PC-3 (cell line): ENCODE measurements at regions not wholly inside any gene's neighbourhood (a gene's known extent, or its start where the extent isn't known, plus 50 kb on each side); places are given as distances from the start of the nearest gene placed in this dataset.

ENCODE experiments used
- ATAC-seq: fragments of 200-7000 bp; cut with Tn5 transposase; 2 replicates; pipeline ENCODE4 v1.9.1; 2020; ENCODE audit warnings: mild to moderate bottlenecking, moderate library complexity
- BruUV-seq: library from RNA; stranded (reverse); fragments of 400-500 nt; replicated peaks from 2 replicates; lab custom pipeline; 2021; lab: Mats Ljungman, UMichigan
- CTCF ChIA-PET: fragments of 300-600 bp; sonication (Branson Sonifier 250); formaldehyde crosslinking; loops from one replicate; lab custom pipeline; 2022; ENCODE audit warnings: antibody characterized with exemption; lab: Charles Lee
- POLR2A ChIA-PET: fragments of 300-600 bp; sonication (Branson Sonifier 250); formaldehyde crosslinking; loops from one replicate; lab custom pipeline; 2022; ENCODE audit warnings: antibody characterized with exemption; ENCODE audit not compliant: unreplicated experiment; lab: Charles Lee
- DNase-seq: peaks from one replicate; pipeline ENCODE4 v3.0.0-alpha.2; 2015
- H2AFZ ChIP-seq: fragments of 300-600 bp; sonication (generic); 2 replicates; pipeline ENCODE4 v1.6.0; 2016; ENCODE audit warnings: antibody characterized with exemption, low read length
- H3F3A ChIP-seq: fragments of 300-600 bp; sonication (generic); one replicate; pipeline ENCODE4 v1.6.0; 2017; ENCODE audit warnings: antibody characterized with exemption, low read length, control low read depth, mild to moderate bottlenecking; ENCODE audit not compliant: unreplicated experiment
- H3K27ac ChIP-seq: fragments of 300-600 bp; sonication (generic); 2 replicates; pipeline ENCODE4 v1.5.1; 2016; ENCODE audit warnings: mild to moderate bottlenecking, low read length
- H3K27me3 ChIP-seq: fragments of 300-600 bp; sonication (generic); 2 replicates; pipeline ENCODE4 v1.6.1; 2016; ENCODE audit warnings: low read length, mixed read lengths
- H3K36me3 ChIP-seq: fragments of 300-600 bp; sonication (generic); 2 replicates; pipeline ENCODE4 v1.6.1; 2016; ENCODE audit warnings: low read depth, mixed run types, low read length, mixed read lengths
- H3K4me1 ChIP-seq: fragments of 300-600 bp; sonication (generic); 2 replicates; pipeline ENCODE4 v1.5.1; 2016; ENCODE audit warnings: low read length; ENCODE audit not compliant: insufficient read depth
- H3K4me2 ChIP-seq: fragments of 300-600 bp; sonication (generic); 2 replicates; pipeline ENCODE4 v1.6.0; 2016; ENCODE audit warnings: low read length
- H3K4me3 ChIP-seq: fragments of 300-600 bp; sonication (generic); 2 replicates; pipeline ENCODE4 v1.5.1; 2016; ENCODE audit warnings: mild to moderate bottlenecking, low read length, mixed read lengths
- H3K79me2 ChIP-seq: fragments of 300-600 bp; sonication (generic); 2 replicates; pipeline ENCODE4 v1.6.1; 2017; ENCODE audit warnings: low read length, mixed read lengths
- H3K9ac ChIP-seq: fragments of 300-600 bp; sonication (generic); 2 replicates; pipeline ENCODE4 v1.6.0; 2016; ENCODE audit warnings: mild to moderate bottlenecking, low read length
- H3K9me2 ChIP-seq: fragments of 300-600 bp; sonication (generic); replicated peaks from 2 replicates; pipeline ENCODE4 v1.6.1; 2016; ENCODE audit warnings: mixed run types, low read length, mixed read lengths
- H3K9me3 ChIP-seq: fragments of 300-600 bp; sonication (generic); 2 replicates; pipeline ENCODE4 v1.6.1; 2016; ENCODE audit warnings: low read length, mixed read lengths
- H4K20me1 ChIP-seq: fragments of 300-600 bp; sonication (generic); 2 replicates; pipeline ENCODE4 v1.6.1; 2016; ENCODE audit warnings: low read length, mixed read lengths
- EZH2 ChIP-seq: fragments of 300-600 bp; sonication (generic); IDR thresholded peaks from one replicate; pipeline ENCODE4 v1.6.1; 2017; ENCODE audit warnings: antibody characterized with exemption, mild to moderate bottlenecking, low read length; ENCODE audit not compliant: unreplicated experiment
- EZH2phosphoT487 ChIP-seq: fragments of 300-600 bp; sonication (generic); IDR thresholded peaks from 2 replicates; pipeline ENCODE4 v1.6.1; 2018; ENCODE audit warnings: mild to moderate bottlenecking, antibody characterized with exemption, low read length, borderline replicate concordance
- intact Hi-C: fragments of 100-400 bp; cut with micrococcal nuclease; formaldehyde crosslinking; loops from 2 replicates; pipeline ENCODE4 v1.9.0; 2023
- TF ChIP-seq, protein P1 (sequence below): fragments of 300-600 bp; sonication (generic); conservative IDR thresholded peaks from 2 replicates; pipeline ENCODE4 v1.5.1; 2017; ENCODE audit warnings: antibody characterized with exemption, low read depth, mild to moderate bottlenecking, low read length

DNA sequence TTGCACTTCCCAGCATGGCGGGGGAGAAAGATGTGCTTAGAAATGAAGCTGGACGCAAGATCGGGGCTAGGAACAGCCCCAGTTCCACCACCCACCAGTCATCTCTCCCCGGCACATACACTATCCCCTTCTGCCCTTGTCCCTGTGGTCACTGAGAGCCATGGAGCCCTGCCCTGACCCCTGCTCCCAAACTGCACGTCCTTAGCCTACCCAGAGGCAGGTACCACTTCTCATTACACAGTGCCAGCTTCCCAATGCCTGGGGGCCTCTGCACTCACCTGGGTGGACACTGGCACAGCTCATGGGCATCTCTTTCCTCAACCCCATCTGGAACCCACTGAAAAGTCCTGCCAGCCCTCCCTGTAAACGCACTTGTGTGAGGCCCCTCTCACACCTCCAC, 139.3 kb upstream of the PRR20G start:
- Histone ChIP-seq H3K27ac (no peak overlapping the region), H3K4me3 (no peak overlapping the region), H3K9me2 (no peaks in the 10 kb centered on the region), H3K79me2 (no peaks in the 10 kb centered on the region), H3K36me3 (no peaks in the 10 kb centered on the region), H3F3A (no peaks in the 10 kb centered on the region), H3K9me3 (no peaks in the 10 kb centered on the region), H3K27me3 (peaks cover 86% of the 10 kb centered on the region), H3K4me1 (no peaks in the 10 kb centered on the region), H3K9ac (no peak overlapping the region), H3K4me2 (no peak overlapping the region), H2AFZ (no peak overlapping the region), H4K20me1 (no peaks in the 10 kb centered on the region)
- POLR2A ChIA-PET = no interaction called here
- CTCF ChIA-PET = no interaction called here
- TF ChIP-seq EZH2 (no peak), EZH2phosphoT487 (no peak)
- TF ChIP-seq, protein P1, sequence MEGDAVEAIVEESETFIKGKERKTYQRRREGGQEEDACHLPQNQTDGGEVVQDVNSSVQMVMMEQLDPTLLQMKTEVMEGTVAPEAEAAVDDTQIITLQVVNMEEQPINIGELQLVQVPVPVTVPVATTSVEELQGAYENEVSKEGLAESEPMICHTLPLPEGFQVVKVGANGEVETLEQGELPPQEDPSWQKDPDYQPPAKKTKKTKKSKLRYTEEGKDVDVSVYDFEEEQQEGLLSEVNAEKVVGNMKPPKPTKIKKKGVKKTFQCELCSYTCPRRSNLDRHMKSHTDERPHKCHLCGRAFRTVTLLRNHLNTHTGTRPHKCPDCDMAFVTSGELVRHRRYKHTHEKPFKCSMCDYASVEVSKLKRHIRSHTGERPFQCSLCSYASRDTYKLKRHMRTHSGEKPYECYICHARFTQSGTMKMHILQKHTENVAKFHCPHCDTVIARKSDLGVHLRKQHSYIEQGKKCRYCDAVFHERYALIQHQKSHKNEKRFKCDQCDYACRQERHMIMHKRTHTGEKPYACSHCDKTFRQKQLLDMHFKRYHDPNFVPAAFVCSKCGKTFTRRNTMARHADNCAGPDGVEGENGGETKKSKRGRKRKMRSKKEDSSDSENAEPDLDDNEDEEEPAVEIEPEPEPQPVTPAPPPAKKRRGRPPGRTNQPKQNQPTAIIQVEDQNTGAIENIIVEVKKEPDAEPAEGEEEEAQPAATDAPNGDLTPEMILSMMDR = no peak
- intact Hi-C loops = no loop called here
- no peak for ATAC-seq
- no TSS peak for BruUV-seq
- no peak for DNase-seq

DNA sequence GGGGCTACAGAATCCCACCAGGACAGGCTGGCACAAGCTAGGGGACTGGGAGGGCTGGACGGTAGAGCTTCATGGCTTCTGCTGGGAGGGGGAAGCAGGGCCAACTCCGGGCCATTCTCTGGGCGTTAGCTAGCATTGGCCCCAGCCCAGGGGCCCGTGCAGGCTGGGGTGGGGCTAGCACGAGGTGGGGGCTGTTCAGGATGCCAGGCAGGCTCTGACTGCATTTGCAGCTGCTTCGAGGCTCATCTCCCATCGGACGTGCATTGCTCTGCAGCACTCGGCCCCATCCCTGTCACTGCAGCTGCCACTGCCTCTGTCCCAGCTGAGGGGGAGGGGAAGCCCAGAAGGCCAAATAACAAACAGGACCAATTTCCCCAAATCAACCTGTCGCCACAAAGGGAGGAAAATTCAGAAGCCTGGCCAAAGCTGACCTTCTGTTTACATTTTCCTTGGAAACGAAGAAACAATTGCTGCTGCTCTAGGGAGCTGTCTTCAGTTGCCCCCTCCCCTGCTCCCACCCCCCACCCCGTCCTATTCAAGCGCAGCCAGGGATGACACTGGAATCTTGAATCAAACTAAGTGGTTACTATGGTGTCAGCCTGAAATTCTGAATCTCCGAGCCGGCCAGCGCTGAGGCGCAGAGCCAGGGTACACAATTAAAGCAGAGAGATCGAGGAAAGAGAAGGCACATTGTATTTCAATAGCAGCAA, 138.8 kb upstream of the PRR20G start:
- H3F3A ChIP-seq = no peaks in the 10 kb centered on the region
- no peak overlapping the region for H3K9ac ChIP-seq
- BruUV-seq = no TSS peak
- no peak overlapping the region for H2AFZ ChIP-seq
- intact Hi-C loops = no loop called here
- no peak overlapping the region for H3K4me2 ChIP-seq
- H3K4me3 ChIP-seq = no peak overlapping the region
- H3K27me3 ChIP-seq = peaks cover 87% of the 10 kb centered on the region
- DNase-seq = no peak
- H4K20me1 ChIP-seq = no peaks in the 10 kb centered on the region
- no peaks in the 10 kb centered on the region for H3K36me3 ChIP-seq
- H3K79me2 ChIP-seq = no peaks in the 10 kb centered on the region
- ChIA-PET CTCF (no interaction called here), POLR2A (no interaction called here)
- H3K27ac ChIP-seq = no peak overlapping the region
- TF ChIP-seq, protein P1 = no peak
- TF ChIP-seq EZH2phosphoT487 (no peak), EZH2 (no peak)
- H3K9me3 ChIP-seq = no peaks in the 10 kb centered on the region
- H3K9me2 ChIP-seq = no peaks in the 10 kb centered on the region
- no peaks in the 10 kb centered on the region for H3K4me1 ChIP-seq
- ATAC-seq = no peak
